H9 (cell line): ENCODE measurements at regions not wholly inside any gene's neighbourhood (a gene's known extent, or its start where the extent isn't known, plus 50 kb on each side); places are given as distances from the start of the nearest gene placed in this dataset.
"Not testable (repeated sequence)": the region's sequence is repeated elsewhere in the genome, so short reads cannot be mapped to it uniquely, and the experiment has no call there.

Experiments
- DNase-seq: peaks from one replicate; pipeline ENCODE4 v3.0.0-alpha.2; 2017
- H2AFZ ChIP-seq: one replicate; pipeline ENCODE4 v1.6.1; 2013; ENCODE audit warnings: mild to moderate bottlenecking, low read length, control low read depth, moderate library complexity
- H2AK5ac ChIP-seq: 2 replicates; pipeline ENCODE4 v1.6.1; 2013; ENCODE audit warnings: low read length, control low read depth, mixed read lengths; ENCODE audit not compliant: insufficient read length
- H2BK120ac ChIP-seq: one replicate; pipeline ENCODE4 v1.6.1; 2013; ENCODE audit warnings: low read depth, mild to moderate bottlenecking, low read length, control low read depth, inconsistent platforms; ENCODE audit not compliant: poor library complexity, severe bottlenecking
- H2BK12ac ChIP-seq: 2 replicates; pipeline ENCODE4 v1.6.1; 2013; ENCODE audit warnings: low read length, control low read depth, mixed read lengths, low read depth; ENCODE audit not compliant: insufficient read length
- H2BK15ac ChIP-seq: 2 replicates; pipeline ENCODE4 v1.6.1; 2013; ENCODE audit warnings: low read depth, low read length, control low read depth
- H2BK20ac ChIP-seq: one replicate; pipeline ENCODE4 v1.6.1; 2013; ENCODE audit warnings: low read depth, mild to moderate bottlenecking, low read length, control low read depth, inconsistent platforms; ENCODE audit not compliant: poor library complexity, severe bottlenecking
- H2BK5ac ChIP-seq: 2 replicates; pipeline ENCODE4 v1.6.1; 2013; ENCODE audit warnings: low read length, control low read depth, mixed read lengths; ENCODE audit not compliant: insufficient read length
- H3K14ac ChIP-seq: 2 replicates; pipeline ENCODE4 v1.6.1; 2013; ENCODE audit warnings: low read length, control low read depth; ENCODE audit not compliant: insufficient read depth
- H3K18ac ChIP-seq: 2 replicates; pipeline ENCODE4 v1.6.1; 2013; ENCODE audit warnings: low read depth, mild to moderate bottlenecking, mixed read lengths, low read length, control low read depth; ENCODE audit not compliant: insufficient read length
- H3K23ac ChIP-seq: 2 replicates; pipeline ENCODE4 v1.6.1; 2013; ENCODE audit warnings: low read length, control low read depth, mixed read lengths, low read depth; ENCODE audit not compliant: insufficient read length
- H3K23me2 ChIP-seq: 2 replicates; pipeline ENCODE4 v1.6.1; 2013; ENCODE audit warnings: low read depth, mild to moderate bottlenecking, mixed read lengths, low read length, control low read depth; ENCODE audit not compliant: insufficient read length, poor library complexity, severe bottlenecking
- H3K27ac ChIP-seq: 2 replicates; pipeline ENCODE4 v1.5.1; 2013; ENCODE audit warnings: low read length, control low read depth, mixed read lengths, low read depth; ENCODE audit not compliant: insufficient read length
- H3K27me3 ChIP-seq: 2 replicates; pipeline ENCODE4 v1.6.1; 2013; ENCODE audit warnings: low read length, control low read depth, inconsistent platforms; ENCODE audit not compliant: insufficient read depth
- H3K4ac ChIP-seq: 2 replicates; pipeline ENCODE4 v1.6.1; 2013; ENCODE audit warnings: low read depth, mild to moderate bottlenecking, control low read depth, inconsistent platforms, low read length, moderate library complexity
- H3K4me1 ChIP-seq: 2 replicates; pipeline ENCODE4 v1.6.1; 2013; ENCODE audit warnings: low read length, control low read depth, inconsistent platforms; ENCODE audit not compliant: insufficient read depth
- H3K4me2 ChIP-seq: 2 replicates; pipeline ENCODE4 v1.6.1; 2013; ENCODE audit warnings: low read length, control low read depth, mixed read lengths; ENCODE audit not compliant: insufficient read length, insufficient read depth
- H3K56ac ChIP-seq: 2 replicates; pipeline ENCODE4 v1.6.1; 2013; ENCODE audit warnings: low read depth, mild to moderate bottlenecking, mixed read lengths, low read length, control low read depth; ENCODE audit not compliant: insufficient read length
- H3K79me1 ChIP-seq: 2 replicates; pipeline ENCODE4 v1.6.1; 2013; ENCODE audit warnings: low read depth, mild to moderate bottlenecking, moderate library complexity, low read length, control low read depth, inconsistent platforms; ENCODE audit not compliant: insufficient read depth, poor library complexity, severe bottlenecking
- H3K79me2 ChIP-seq: 2 replicates; pipeline ENCODE4 v1.6.1; 2013; ENCODE audit warnings: low read length, control low read depth, inconsistent platforms; ENCODE audit not compliant: insufficient read depth
- H3K9ac ChIP-seq: 2 replicates; pipeline ENCODE4 v1.6.1; 2013; ENCODE audit warnings: low read length, control low read depth, mixed read lengths; ENCODE audit not compliant: insufficient read length; ENCODE audit errors: extremely low read depth
- H3K9me3 ChIP-seq: one replicate; pipeline ENCODE4 v1.6.1; 2013; ENCODE audit warnings: low read depth, low read length, inconsistent platforms; ENCODE audit not compliant: control insufficient read depth
- H3T11ph ChIP-seq: one replicate; pipeline ENCODE4 v1.6.1; 2013; ENCODE audit warnings: mild to moderate bottlenecking, low read length, control low read depth, inconsistent platforms
- H4K20me1 ChIP-seq: one replicate; pipeline ENCODE4 v1.6.1; 2013; ENCODE audit not compliant: control insufficient read depth, insufficient read length, insufficient read depth
- H4K5ac ChIP-seq: 2 replicates; pipeline ENCODE4 v1.6.1; 2013; ENCODE audit warnings: low read depth, mild to moderate bottlenecking, mixed read lengths, low read length, control low read depth; ENCODE audit not compliant: insufficient read length
- H4K8ac ChIP-seq: replicated peaks from 2 replicates; pipeline ENCODE4 v1.6.1; 2013; ENCODE audit warnings: low read length, control low read depth, mixed read lengths, low read depth; ENCODE audit not compliant: insufficient read length
- H4K91ac ChIP-seq: 2 replicates; pipeline ENCODE4 v1.6.1; 2013; ENCODE audit warnings: low read depth, mild to moderate bottlenecking, moderate library complexity, mixed read lengths, low read length, control low read depth; ENCODE audit not compliant: insufficient read length
- H3K27ac Mint-ChIP-seq, 3 experiments: 2 replicates in 2 of 3; 3 replicates in 1 of 3; pipeline ENCODE4 v1.8.0; 2020 to 2021; ENCODE audit warnings: mixed read lengths in 3 of 3, mild to moderate bottlenecking in 1 of 3, moderate library complexity in 1 of 3
- H3K27me3 Mint-ChIP-seq: 2 replicates; pipeline ENCODE4 v1.8.0; 2021; ENCODE audit warnings: low read depth, mild to moderate bottlenecking, moderate library complexity, mixed read lengths
- H3K36me3 Mint-ChIP-seq, 3 experiments: 2 replicates in 2 of 3; 3 replicates in 1 of 3; pipeline ENCODE4 v1.8.0; 2020 to 2021; ENCODE audit warnings: low read depth in 3 of 3, mixed read lengths in 3 of 3; ENCODE audit not compliant: insufficient read depth in 1 of 3
- H3K4me1 Mint-ChIP-seq, 2 experiments: 2 replicates each; pipeline ENCODE4 v1.8.0; 2020; ENCODE audit warnings: mixed read lengths in 2 of 2
- H3K4me3 Mint-ChIP-seq, 2 experiments: 2 replicates in 1 of 2; 3 replicates in 1 of 2; pipeline ENCODE4 v1.8.0; 2020 to 2021; ENCODE audit warnings: mild to moderate bottlenecking in 2 of 2, mixed read lengths in 2 of 2, moderate library complexity in 1 of 2
- H3K9me3 Mint-ChIP-seq, 2 experiments: 2 replicates in 1 of 2; 3 replicates in 1 of 2; pipeline ENCODE4 v1.8.0; 2020; ENCODE audit warnings: mild to moderate bottlenecking in 2 of 2, mixed read lengths in 2 of 2, moderate library complexity in 1 of 2
- WGBS: extraction: QIAGEN DNeasy Blood & Tissue Kit; methylation state at CpG from one replicate; pipeline ENCODE4 v1.1.7; 2013; ENCODE audit warnings: missing lambda C conversion rate, low lambda C conversion rate, mixed read lengths; ENCODE audit not compliant: insufficient read length; ENCODE audit errors: extremely low coverage; 5-methylcytosine and 5-hydroxymethylcytosine counted together

- peaks cover 5 to 38% (median 5%) of the 10 kb centered on the region in 3 experiments; a peak in 5 of 7 replicates for H3K36me3 Mint-ChIP-seq
- not testable (repeated sequence) for H3K4me1 ChIP-seq, H2BK120ac ChIP-seq, H2AFZ ChIP-seq, H2BK20ac ChIP-seq, H3K79me2 ChIP-seq, H3K4ac ChIP-seq, H4K20me1 ChIP-seq, H2BK5ac ChIP-seq, H3K27ac ChIP-seq, H3K56ac ChIP-seq, H3K27ac Mint-ChIP-seq, H3K4me1 Mint-ChIP-seq, H3K9ac ChIP-seq, H3T11ph ChIP-seq, H3K14ac ChIP-seq, H2BK15ac ChIP-seq, H3K4me3 Mint-ChIP-seq, H3K79me1 ChIP-seq, H3K27me3 Mint-ChIP-seq, H3K18ac ChIP-seq, H2BK12ac ChIP-seq, H2AK5ac ChIP-seq, H4K91ac ChIP-seq, H3K23ac ChIP-seq, H3K4me2 ChIP-seq, H4K5ac ChIP-seq, H4K8ac ChIP-seq, H3K23me2 ChIP-seq, H3K27me3 ChIP-seq, DNase-seq
- no CpG with 5 or more reads among the region's 3 CpGs for WGBS
- H3K9me3 Mint-ChIP-seq, result peaks cover 97% of the 10 kb centered on the region in 2 experiments
- H3K9me3 ChIP-seq, result peaks cover 20% of the 10 kb centered on the region
Observed at GRCh38 chr20:30956649-30957048, 300.8 kb upstream of the DEFB115 start.

GRCh38 chr20:30959208-30959607 is 298.3 kb upstream of the DEFB115 start:
- not testable (repeated sequence) for H3K79me1 ChIP-seq, H3K27me3 ChIP-seq, H3K9ac ChIP-seq, H3K4ac ChIP-seq, H2BK20ac ChIP-seq, H3K4me3 Mint-ChIP-seq, H4K91ac ChIP-seq, H3K79me2 ChIP-seq, H3K27ac Mint-ChIP-seq, DNase-seq, H3K4me2 ChIP-seq, H4K8ac ChIP-seq, H3K27me3 Mint-ChIP-seq, H2BK5ac ChIP-seq, H2AK5ac ChIP-seq, H3K23ac ChIP-seq, H3K4me1 ChIP-seq, H3K23me2 ChIP-seq, H2BK120ac ChIP-seq, H2AFZ ChIP-seq, H3K4me1 Mint-ChIP-seq, H3K14ac ChIP-seq, H2BK15ac ChIP-seq, H4K5ac ChIP-seq, H3K56ac ChIP-seq, H3K27ac ChIP-seq, H3T11ph ChIP-seq, H2BK12ac ChIP-seq, H3K18ac ChIP-seq, H4K20me1 ChIP-seq
- H3K9me3 Mint-ChIP-seq, result peaks cover 97% of the 10 kb centered on the region in 2 experiments
- peaks cover 24% of the 10 kb centered on the region for H3K9me3 ChIP-seq
- H3K36me3 Mint-ChIP-seq, result peaks cover 0 to 41% (median 4%) of the 10 kb centered on the region in 3 experiments; a peak in 4 of 7 replicates
